Upper lobe of right lung (tissue), 1 donor: ENCODE measurements at regions not wholly inside any gene's neighbourhood (a gene's known extent, or its start where the extent isn't known, plus 50 kb on each side); places are given as distances from the start of the nearest gene placed in this dataset.

ENCODE experiments used
- ATAC-seq: fragments of 200-7000 bp; cut with Tn5 transposase; one replicate; pipeline ENCODE4 v1.9.1; 2020; ENCODE audit warnings: mild to moderate bottlenecking, moderate library complexity
- DNase-seq: peaks from one replicate; pipeline ENCODE4 v3.0.0-alpha.2; 2020
- H3K27ac ChIP-seq: fragments of 200-600 bp; one replicate; pipeline ENCODE4 v1.8.0; 2022
- H3K27me3 ChIP-seq: fragments of 200-600 bp; one replicate; pipeline ENCODE4 v1.8.0; 2022; ENCODE audit warnings: mild to moderate bottlenecking
- H3K36me3 ChIP-seq: fragments of 200-600 bp; one replicate; pipeline ENCODE4 v1.8.0; 2022
- H3K4me1 ChIP-seq: fragments of 200-600 bp; one replicate; pipeline ENCODE4 v1.8.0; 2022
- H3K4me3 ChIP-seq: fragments of 200-600 bp; one replicate; pipeline ENCODE4 v1.8.0; 2022; ENCODE audit warnings: mild to moderate bottlenecking
- H3K9me3 ChIP-seq: fragments of 200-600 bp; one replicate; pipeline ENCODE4 v1.8.0; 2022
- intact Hi-C: fragments of 100-400 bp; cut with DNase I; formaldehyde crosslinking; loops from one replicate; pipeline ENCODE4 v1.11.0; 2022
- TF ChIP-seq, protein P1 (sequence below): fragments of 200-600 bp; IDR thresholded peaks from one replicate; pipeline ENCODE4 v1.8.0; 2022; ENCODE audit warnings: antibody characterized with exemption
- donor health status: DM: no; HTN: yes; CAD: no; lungs with severe emphysema.

DNA sequence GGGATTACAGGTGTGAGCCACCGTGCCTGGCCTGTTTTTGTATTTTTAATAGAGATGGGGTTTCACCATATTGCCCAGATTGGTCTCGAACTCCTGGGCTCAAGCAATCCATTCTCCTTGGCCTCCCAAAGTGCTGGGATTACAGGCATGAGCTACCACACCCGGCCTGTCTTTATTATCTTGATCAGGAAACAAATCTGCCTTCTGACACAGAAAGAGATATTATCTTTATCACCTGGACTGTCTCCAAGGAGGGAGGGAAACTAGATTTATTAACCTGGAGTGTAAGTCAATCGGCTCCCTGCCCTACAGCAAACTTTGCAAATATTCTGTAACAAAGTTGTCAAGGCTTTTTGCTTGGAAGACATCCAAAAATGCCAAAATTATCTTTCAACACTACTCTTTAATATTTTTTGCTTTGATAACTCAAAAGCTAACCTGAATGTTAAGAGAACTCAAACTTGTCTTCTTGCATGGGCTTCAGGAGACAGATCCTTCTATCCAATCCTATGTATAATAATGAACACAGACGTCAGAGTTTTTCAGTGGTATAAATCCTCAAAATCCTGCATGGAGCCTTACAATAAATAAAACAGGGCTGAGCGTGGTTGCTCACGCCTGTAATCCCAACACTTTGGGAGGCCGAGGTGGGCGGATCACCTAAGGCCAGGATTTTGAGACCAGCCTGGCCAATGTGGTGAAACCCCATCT, 85.0 kb upstream of the LOC128125822 start:
- no peak overlapping the region for H3K27ac ChIP-seq
- intact Hi-C loops: no loop called here
- TF ChIP-seq, protein P1, sequence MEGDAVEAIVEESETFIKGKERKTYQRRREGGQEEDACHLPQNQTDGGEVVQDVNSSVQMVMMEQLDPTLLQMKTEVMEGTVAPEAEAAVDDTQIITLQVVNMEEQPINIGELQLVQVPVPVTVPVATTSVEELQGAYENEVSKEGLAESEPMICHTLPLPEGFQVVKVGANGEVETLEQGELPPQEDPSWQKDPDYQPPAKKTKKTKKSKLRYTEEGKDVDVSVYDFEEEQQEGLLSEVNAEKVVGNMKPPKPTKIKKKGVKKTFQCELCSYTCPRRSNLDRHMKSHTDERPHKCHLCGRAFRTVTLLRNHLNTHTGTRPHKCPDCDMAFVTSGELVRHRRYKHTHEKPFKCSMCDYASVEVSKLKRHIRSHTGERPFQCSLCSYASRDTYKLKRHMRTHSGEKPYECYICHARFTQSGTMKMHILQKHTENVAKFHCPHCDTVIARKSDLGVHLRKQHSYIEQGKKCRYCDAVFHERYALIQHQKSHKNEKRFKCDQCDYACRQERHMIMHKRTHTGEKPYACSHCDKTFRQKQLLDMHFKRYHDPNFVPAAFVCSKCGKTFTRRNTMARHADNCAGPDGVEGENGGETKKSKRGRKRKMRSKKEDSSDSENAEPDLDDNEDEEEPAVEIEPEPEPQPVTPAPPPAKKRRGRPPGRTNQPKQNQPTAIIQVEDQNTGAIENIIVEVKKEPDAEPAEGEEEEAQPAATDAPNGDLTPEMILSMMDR: no peak
- H3K4me3 ChIP-seq: no peak overlapping the region
- H3K9me3 ChIP-seq: no peaks in the 10 kb centered on the region
- no peaks in the 10 kb centered on the region for H3K36me3 ChIP-seq
- ATAC-seq: no peak
- no peaks in the 10 kb centered on the region for H3K27me3 ChIP-seq
- H3K4me1 ChIP-seq: no peaks in the 10 kb centered on the region
- no peak for DNase-seq

DNA sequence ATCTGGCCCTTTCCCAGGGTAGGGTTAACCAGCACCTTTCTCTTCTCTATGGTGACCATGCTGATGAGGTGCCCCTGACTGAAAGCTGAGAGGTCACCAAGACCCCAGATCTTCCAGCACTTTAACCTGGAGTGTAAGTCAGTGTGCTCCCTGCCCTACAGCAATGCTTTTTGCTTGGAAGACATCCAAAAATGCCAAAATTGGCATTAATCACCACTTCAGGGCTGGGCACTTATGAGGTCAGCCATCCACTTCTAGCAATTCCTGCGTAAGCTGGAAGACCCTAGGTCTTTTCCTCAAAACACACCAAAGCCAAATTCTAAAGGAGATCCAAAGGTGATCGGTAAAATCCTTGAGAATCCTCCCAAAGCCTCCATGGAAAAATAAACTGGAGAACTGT, 81.2 kb upstream of the LOC128125822 start:
- H3K4me1 ChIP-seq: no peaks in the 10 kb centered on the region
- DNase-seq: no peak
- H3K36me3 ChIP-seq: no peaks in the 10 kb centered on the region
- no peak for ATAC-seq
- intact Hi-C loops: no loop called here
- H3K9me3 ChIP-seq: no peaks in the 10 kb centered on the region
- H3K4me3 ChIP-seq: no peak overlapping the region
- TF ChIP-seq, protein P1: no peak
- H3K27ac ChIP-seq: no peak overlapping the region
- H3K27me3 ChIP-seq: no peaks in the 10 kb centered on the region

DNA sequence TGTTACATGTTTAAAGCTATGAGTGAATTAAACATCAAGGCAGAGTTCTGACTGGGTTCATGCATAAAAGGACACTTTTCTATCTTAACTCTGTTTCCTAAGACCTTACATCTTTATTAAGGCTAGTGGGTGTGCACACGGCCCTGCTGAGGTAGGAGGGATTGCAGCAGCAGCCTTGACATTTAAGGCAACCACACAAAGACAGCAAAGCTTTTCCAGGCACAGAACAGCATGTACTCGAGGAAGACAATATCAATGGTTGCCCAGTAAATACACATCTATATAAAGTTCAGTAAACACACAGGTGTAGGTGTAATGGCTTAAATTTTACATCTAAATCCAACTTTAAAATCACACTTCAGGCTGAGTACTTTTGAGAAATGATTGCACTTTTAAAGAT, 79.8 kb upstream of the LOC128125822 start:
- Histone ChIP-seq H3K4me3 (no peak overlapping the region), H3K36me3 (no peaks in the 10 kb centered on the region), H3K9me3 (no peaks in the 10 kb centered on the region), H3K4me1 (no peaks in the 10 kb centered on the region), H3K27ac (no peak overlapping the region), H3K27me3 (no peaks in the 10 kb centered on the region)
- TF ChIP-seq, protein P1: no peak
- DNase-seq: no peak
- no peak for ATAC-seq
- intact Hi-C loops: no loop called here

DNA sequence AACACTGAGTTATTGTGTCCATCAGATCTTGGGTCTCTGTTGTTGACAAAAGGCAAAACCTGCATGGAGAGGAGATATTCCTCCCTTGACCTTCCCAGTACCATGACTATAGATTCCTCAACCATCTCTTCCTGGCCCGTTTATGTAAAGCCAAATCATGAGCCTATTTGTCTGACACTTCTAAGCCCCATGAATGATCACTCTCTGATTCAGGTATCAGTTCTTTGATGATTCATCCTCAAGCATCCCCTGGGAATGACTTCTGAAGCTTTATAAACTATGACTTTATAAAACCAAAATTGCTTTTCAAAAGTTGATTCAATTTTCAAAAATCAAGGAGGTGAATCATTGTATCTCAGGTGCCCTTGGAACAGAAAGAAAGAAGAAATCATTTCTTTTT, 78.7 kb upstream of the LOC128125822 start:
- DNase-seq (no peak), ATAC-seq (no peak)
- no peaks in the 10 kb centered on the region for H3K36me3 ChIP-seq
- intact Hi-C loops: no loop called here
- no peak overlapping the region for H3K4me3 ChIP-seq
- H3K27me3 ChIP-seq: no peaks in the 10 kb centered on the region
- H3K9me3 ChIP-seq: no peaks in the 10 kb centered on the region
- no peak overlapping the region for H3K27ac ChIP-seq
- no peaks in the 10 kb centered on the region for H3K4me1 ChIP-seq
- TF ChIP-seq, protein P1: no peak

DNA sequence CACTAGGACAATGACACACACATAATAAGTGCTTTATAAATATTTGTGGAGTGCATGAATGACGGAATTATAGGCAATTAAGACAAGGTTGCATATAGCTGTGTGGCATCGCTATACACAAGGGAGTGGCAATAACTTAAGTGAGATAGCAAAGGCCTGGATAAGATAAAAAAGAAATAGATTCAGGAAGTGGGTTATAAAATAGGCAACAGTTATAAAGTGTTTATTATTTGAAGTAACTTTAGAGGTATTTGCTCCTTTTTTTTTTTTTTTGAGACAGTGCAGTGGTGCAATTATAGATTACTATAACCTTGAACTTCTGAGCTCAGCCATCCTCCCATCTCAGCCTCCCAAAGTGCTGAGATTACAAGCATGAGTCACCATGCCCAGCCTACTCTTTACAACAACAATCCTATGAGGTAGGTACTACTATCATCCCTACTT, 75.9 kb upstream of the LOC128125822 start:
- H3K27ac ChIP-seq: no peak overlapping the region
- no peak overlapping the region for H3K4me3 ChIP-seq
- ATAC-seq (no peak), DNase-seq (no peak)
- TF ChIP-seq, protein P1: no peak
- H3K9me3 ChIP-seq: no peaks in the 10 kb centered on the region
- intact Hi-C loops: no loop called here
- H3K36me3 ChIP-seq: no peaks in the 10 kb centered on the region
- H3K27me3 ChIP-seq: no peaks in the 10 kb centered on the region
- no peaks in the 10 kb centered on the region for H3K4me1 ChIP-seq

DNA sequence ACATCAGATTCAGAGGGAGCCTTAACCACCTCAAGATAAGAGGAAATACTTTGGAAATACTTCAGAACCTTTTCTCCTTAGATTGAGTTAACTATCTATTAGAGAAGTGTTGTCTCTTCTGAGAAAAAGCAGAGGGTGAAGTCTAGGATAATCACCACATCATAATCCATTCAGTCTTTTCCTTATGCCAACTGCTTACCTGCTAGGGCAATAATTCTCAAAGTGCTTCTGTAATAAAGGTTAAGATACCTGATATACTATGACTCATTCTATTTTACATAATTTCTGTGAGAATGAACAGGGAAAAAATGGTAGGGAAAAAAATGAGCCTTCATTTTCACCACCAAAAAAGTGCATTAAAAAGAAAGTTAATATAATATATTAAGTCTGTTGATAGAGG, 70.1 kb upstream of the LOC128125822 start:
- no peak overlapping the region for H3K27ac ChIP-seq
- no peaks in the 10 kb centered on the region for H3K36me3 ChIP-seq
- ATAC-seq (no peak), DNase-seq (no peak)
- intact Hi-C loops: no loop called here
- no peaks in the 10 kb centered on the region for H3K27me3 ChIP-seq
- no peaks in the 10 kb centered on the region for H3K9me3 ChIP-seq
- H3K4me1 ChIP-seq: no peaks in the 10 kb centered on the region
- H3K4me3 ChIP-seq: no peak overlapping the region
- TF ChIP-seq, protein P1: no peak
